Gastroesophageal sphincter (tissue), 3 donors: ENCODE measurements at regions not wholly inside any gene's neighbourhood (a gene's known extent, or its start where the extent isn't known, plus 50 kb on each side); places are given as distances from the start of the nearest gene placed in this dataset.

Experiments used
- CTCF ChIP-seq, 4 experiments: fragments of 200-600 bp in 2 of 4; fragments of 450-650 bp in 2 of 4; sonication (generic) in 1 of 4; IDR thresholded peaks; one replicate each; pipeline ENCODE4 v1.5.1; 2017 to 2019; ENCODE audit warnings: antibody characterized with exemption in 4 of 4, mild to moderate bottlenecking in 2 of 4, moderate library complexity in 2 of 4
- EP300 ChIP-seq: sonication (generic); formaldehyde crosslinking; IDR thresholded peaks from one replicate; pipeline ENCODE4 v1.6.1; 2017; ENCODE audit warnings: antibody characterized with exemption, mild to moderate bottlenecking
- POLR2A ChIP-seq, 2 donors: fragments of 450-650 bp; IDR thresholded peaks; one replicate each; pipeline ENCODE4 v1.6.1; 2017; ENCODE audit warnings: antibody characterized with exemption in 2 of 2, mild to moderate bottlenecking in 2 of 2, moderate library complexity in 1 of 2
- POLR2AphosphoS5 ChIP-seq: sonication (generic); formaldehyde crosslinking; IDR thresholded peaks from one replicate; pipeline ENCODE4 v1.6.1; 2017; ENCODE audit warnings: antibody characterized with exemption

DNA sequence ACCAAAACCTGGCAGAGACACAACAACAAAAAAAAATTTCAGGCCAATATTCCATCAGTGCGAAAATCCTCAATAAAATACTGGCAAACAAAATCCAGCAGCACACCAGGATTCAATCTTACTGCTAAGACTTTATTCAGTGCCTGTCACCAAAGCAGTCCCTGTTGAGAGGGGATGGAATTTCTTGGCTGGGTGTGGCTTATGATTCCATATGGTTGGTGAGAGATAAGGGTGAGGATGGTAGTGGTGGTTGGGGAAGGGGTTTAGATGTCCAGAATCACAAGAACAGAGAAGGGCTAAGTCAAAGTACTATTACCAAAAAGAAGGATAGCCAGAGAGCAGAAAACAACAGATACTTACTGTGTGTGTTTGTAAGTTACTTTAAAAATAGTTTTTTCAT, 152.8 kb upstream of the SLC35B3 start:
- TF ChIP-seq EP300 (no peak), CTCF (IDR thresholded peaks at IDR 0.05) (no peak), POLR2AphosphoS5 (no peak), POLR2A (IDR thresholded peaks at IDR 0.05) (no peak)
